Adipocyte (in vitro differentiated cells): ENCODE measurements at regions not wholly inside any gene's neighbourhood (a gene's known extent, or its start where the extent isn't known, plus 50 kb on each side); places are given as distances from the start of the nearest gene placed in this dataset.

ENCODE experiments used
- DNase-seq: peaks from one replicate; pipeline ENCODE4 v3.0.0-alpha.2; 2015; ENCODE audit warnings: low read depth
- H3K27me3 ChIP-seq: replicated peaks from 2 replicates; pipeline ENCODE4 v1.7.0; 2013; ENCODE audit warnings: mild to moderate bottlenecking, low read length, moderate library complexity; ENCODE audit not compliant: control insufficient read depth, insufficient read depth
- H3K36me3 ChIP-seq: 2 replicates; pipeline ENCODE4 v1.7.0; 2013; ENCODE audit warnings: low read length, mild to moderate bottlenecking, moderate library complexity; ENCODE audit not compliant: control insufficient read depth, insufficient read depth, severe bottlenecking
- H3K4me1 ChIP-seq: 2 replicates; pipeline ENCODE4 v1.7.0; 2013; ENCODE audit warnings: mild to moderate bottlenecking, low read length, moderate library complexity; ENCODE audit not compliant: control insufficient read depth, insufficient read depth
- H3K4me3 ChIP-seq: 2 replicates; pipeline ENCODE4 v1.7.0; 2013; ENCODE audit warnings: mild to moderate bottlenecking, low read length, moderate library complexity
- H3K9ac ChIP-seq: 2 replicates; pipeline ENCODE4 v1.7.0; 2013; ENCODE audit warnings: mild to moderate bottlenecking, low read length, moderate library complexity
- H3K9me3 ChIP-seq: 2 replicates; pipeline ENCODE4 v1.7.0; 2013; ENCODE audit warnings: mild to moderate bottlenecking, low read length, moderate library complexity; ENCODE audit not compliant: control insufficient read depth

- Histone ChIP-seq H3K4me3 (no peak overlapping the region), H3K4me1 (no peaks in the 10 kb centered on the region), H3K9me3 (no peaks in the 10 kb centered on the region), H3K36me3 (no peaks in the 10 kb centered on the region), H3K9ac (no peak overlapping the region), H3K27me3 (no peaks in the 10 kb centered on the region)
- no peak for DNase-seq
Measured at GRCh38 chr18:67618061-67618460, 101.5 kb upstream of the DSEL start.

GRCh38 chr18:67615876-67616275, 99.4 kb upstream of the DSEL start:
- Histone ChIP-seq H3K9me3 (no peaks in the 10 kb centered on the region), H3K4me3 (no peak overlapping the region), H3K36me3 (no peaks in the 10 kb centered on the region), H3K4me1 (no peaks in the 10 kb centered on the region), H3K9ac (no peak overlapping the region), H3K27me3 (no peaks in the 10 kb centered on the region)
- no peak for DNase-seq

- no peaks in the 10 kb centered on the region for H3K36me3 ChIP-seq
- H3K27me3 ChIP-seq: no peaks in the 10 kb centered on the region
- H3K9ac ChIP-seq: no peak overlapping the region
- no peaks in the 10 kb centered on the region for H3K9me3 ChIP-seq
- no peak for DNase-seq
- no peak overlapping the region for H3K4me3 ChIP-seq
- peaks cover 11% of the 10 kb centered on the region for H3K4me1 ChIP-seq
Measured at GRCh38 chr18:67613731-67614130, 97.2 kb upstream of the DSEL start.

- no peaks in the 10 kb centered on the region for H3K9me3 ChIP-seq
- no peaks in the 10 kb centered on the region for H3K36me3 ChIP-seq
- H3K4me3 ChIP-seq: no peak overlapping the region
- no peak for DNase-seq
- peaks cover 14% of the 10 kb centered on the region for H3K4me1 ChIP-seq
- H3K27me3 ChIP-seq: no peaks in the 10 kb centered on the region
- no peak overlapping the region for H3K9ac ChIP-seq
Measured at GRCh38 chr18:67612281-67612680, 95.8 kb upstream of the DSEL start.

- H3K27me3 ChIP-seq: no peaks in the 10 kb centered on the region
Measured at GRCh38 chr18:67608615-67609273, 92.2 kb upstream of the DSEL start.

GRCh38 chr18:67608191-67608590, 91.7 kb upstream of the DSEL start:
- H3K9ac ChIP-seq: no peak overlapping the region
- H3K27me3 ChIP-seq: no peaks in the 10 kb centered on the region
- H3K4me1 ChIP-seq: peaks cover 14% of the 10 kb centered on the region
- H3K36me3 ChIP-seq: no peaks in the 10 kb centered on the region
- no peak overlapping the region for H3K4me3 ChIP-seq
- no peak for DNase-seq
- peaks cover 5% of the 10 kb centered on the region for H3K9me3 ChIP-seq

More at GRCh38 chr18:67608615-67609273, 92.2 kb upstream of the DSEL start:
- Histone ChIP-seq H3K4me3 (no peak overlapping the region), H3K9ac (no peak overlapping the region), H3K36me3 (no peaks in the 10 kb centered on the region), H3K9me3 (peaks cover 5% of the 10 kb centered on the region), H3K4me1 (peaks cover 14% of the 10 kb centered on the region)
- DNase-seq: peak; percentile 79

- peak; percentile 56 for DNase-seq
- Histone ChIP-seq H3K4me3 (peak overlapping the region; percentile 7), H3K9ac (no peak overlapping the region)
Measured at GRCh38 chr18:67600181-67601180, 84.0 kb upstream of the DSEL start.

GRCh38 chr18:67599277-67599676, 82.8 kb upstream of the DSEL start:
- no peaks in the 10 kb centered on the region for H3K36me3 ChIP-seq
- no peak overlapping the region for H3K4me3 ChIP-seq
- H3K27me3 ChIP-seq: no peaks in the 10 kb centered on the region
- no peak overlapping the region for H3K9ac ChIP-seq
- peaks cover 12% of the 10 kb centered on the region for H3K9me3 ChIP-seq
- peak; percentile 49 for DNase-seq
- peaks cover 42% of the 10 kb centered on the region for H3K4me1 ChIP-seq

More at GRCh38 chr18:67600181-67601180, 84.0 kb upstream of the DSEL start:
- H3K4me1 ChIP-seq: peaks cover 42% of the 10 kb centered on the region
- H3K36me3 ChIP-seq: no peaks in the 10 kb centered on the region
- peaks cover 12% of the 10 kb centered on the region for H3K9me3 ChIP-seq
- H3K27me3 ChIP-seq: no peaks in the 10 kb centered on the region

GRCh38 chr18:67597759-67598158, 81.2 kb upstream of the DSEL start:
- Histone ChIP-seq H3K4me3 (no peak overlapping the region), H3K36me3 (no peaks in the 10 kb centered on the region), H3K9ac (no peak overlapping the region), H3K4me1 (peaks cover 42% of the 10 kb centered on the region), H3K27me3 (no peaks in the 10 kb centered on the region), H3K9me3 (peaks cover 12% of the 10 kb centered on the region)
- DNase-seq: peak; percentile 36

- Histone ChIP-seq H3K27me3 (no peaks in the 10 kb centered on the region), H3K9ac (no peak overlapping the region), H3K9me3 (peaks cover 6% of the 10 kb centered on the region), H3K4me3 (no peak overlapping the region), H3K4me1 (peaks cover 41% of the 10 kb centered on the region), H3K36me3 (no peaks in the 10 kb centered on the region)
- DNase-seq: no peak
Measured at GRCh38 chr18:67596003-67596402, 79.5 kb upstream of the DSEL start.

- H3K4me1 ChIP-seq: peaks cover 6% of the 10 kb centered on the region
- H3K4me3 ChIP-seq: no peak overlapping the region
- H3K36me3 ChIP-seq: no peaks in the 10 kb centered on the region
- no peak overlapping the region for H3K9ac ChIP-seq
- H3K9me3 ChIP-seq: peaks cover 4% of the 10 kb centered on the region
- no peaks in the 10 kb centered on the region for H3K27me3 ChIP-seq
- DNase-seq: peak; percentile 51
Measured at GRCh38 chr18:67590571-67591141, 74.1 kb upstream of the DSEL start.
